ENCODE measurements at regions not wholly inside any gene's neighbourhood (a gene's known extent, or its start where the extent isn't known, plus 50 kb on each side); places are given as distances from the start of the nearest gene placed in this dataset.
A peak's percentile ranks its signal among the peaks of the same experiment; 100 is the strongest.

DNA sequence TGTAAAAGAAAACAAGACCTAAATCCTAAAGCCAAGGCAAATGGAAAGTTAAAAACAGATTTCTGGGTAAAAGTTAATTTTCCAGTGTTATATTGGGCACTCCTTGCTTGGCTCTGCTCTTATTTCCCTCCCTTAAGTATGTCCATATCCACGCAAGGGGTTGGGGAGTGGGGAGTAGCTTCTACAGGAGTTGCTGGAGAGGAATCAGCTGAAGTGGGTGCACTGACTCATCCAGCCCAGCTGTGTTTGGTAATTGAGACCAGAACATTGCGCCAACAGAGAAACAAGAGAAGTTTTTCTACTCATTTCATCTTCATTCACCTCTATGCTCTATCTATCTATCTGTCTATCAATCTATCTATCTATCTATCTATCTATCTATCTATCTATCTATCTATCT, 298.4 kb upstream of the PDGFD start:
- Histone ChIP-seq H3K36me3 (no peaks in the 10 kb centered on the region), H3K4me1 (no peaks in the 10 kb centered on the region), H3K4me3 (no peak overlapping the region), H3K27ac (no peak overlapping the region), H3K9me3 (no peaks in the 10 kb centered on the region), H3K27me3 (no peaks in the 10 kb centered on the region)
- TF ChIP-seq, protein P1, sequence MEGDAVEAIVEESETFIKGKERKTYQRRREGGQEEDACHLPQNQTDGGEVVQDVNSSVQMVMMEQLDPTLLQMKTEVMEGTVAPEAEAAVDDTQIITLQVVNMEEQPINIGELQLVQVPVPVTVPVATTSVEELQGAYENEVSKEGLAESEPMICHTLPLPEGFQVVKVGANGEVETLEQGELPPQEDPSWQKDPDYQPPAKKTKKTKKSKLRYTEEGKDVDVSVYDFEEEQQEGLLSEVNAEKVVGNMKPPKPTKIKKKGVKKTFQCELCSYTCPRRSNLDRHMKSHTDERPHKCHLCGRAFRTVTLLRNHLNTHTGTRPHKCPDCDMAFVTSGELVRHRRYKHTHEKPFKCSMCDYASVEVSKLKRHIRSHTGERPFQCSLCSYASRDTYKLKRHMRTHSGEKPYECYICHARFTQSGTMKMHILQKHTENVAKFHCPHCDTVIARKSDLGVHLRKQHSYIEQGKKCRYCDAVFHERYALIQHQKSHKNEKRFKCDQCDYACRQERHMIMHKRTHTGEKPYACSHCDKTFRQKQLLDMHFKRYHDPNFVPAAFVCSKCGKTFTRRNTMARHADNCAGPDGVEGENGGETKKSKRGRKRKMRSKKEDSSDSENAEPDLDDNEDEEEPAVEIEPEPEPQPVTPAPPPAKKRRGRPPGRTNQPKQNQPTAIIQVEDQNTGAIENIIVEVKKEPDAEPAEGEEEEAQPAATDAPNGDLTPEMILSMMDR (IDR thresholded peaks at IDR 0.05) = no peak
- ATAC-seq = peak; percentile 23
- no peak for DNase-seq
- intact Hi-C loops (cut with DNase I) = no loop called here

DNA sequence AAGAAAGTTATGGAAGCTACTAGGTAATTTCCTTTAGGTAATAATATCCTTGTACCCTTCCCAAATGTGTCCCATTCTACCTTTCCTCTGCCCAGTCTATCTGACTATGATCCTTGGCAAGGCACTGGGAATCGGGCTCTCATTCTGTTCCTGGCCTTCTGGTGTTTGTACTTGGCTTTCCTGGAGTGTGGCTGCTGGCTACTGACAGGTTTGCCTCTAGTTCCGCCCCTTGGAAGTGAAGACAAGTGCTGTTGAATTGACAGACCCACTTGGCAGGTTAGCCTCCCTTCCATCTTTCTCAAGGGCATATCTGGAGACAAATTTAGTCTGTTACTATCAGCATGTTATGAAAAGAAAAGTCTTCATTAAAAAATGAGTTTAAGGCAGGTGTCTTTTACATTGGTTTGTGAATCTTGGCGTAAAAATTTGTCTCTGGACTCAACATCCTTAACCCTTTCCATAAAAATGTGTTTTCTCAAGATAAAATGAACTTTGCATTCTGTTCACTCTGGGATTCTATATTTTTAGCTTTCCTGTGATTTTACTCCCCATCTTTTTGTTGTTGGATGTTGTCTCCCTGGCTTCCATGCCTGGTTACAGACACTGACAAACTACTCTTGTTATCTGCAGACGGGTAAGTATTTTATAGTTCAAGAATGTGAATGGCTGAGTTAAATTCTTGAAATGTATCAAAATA, 287.4 kb upstream of the PDGFD start:
- no peak for DNase-seq
- TF ChIP-seq, protein P1 (IDR thresholded peaks at IDR 0.05) = no peak
- Histone ChIP-seq H3K4me3 (no peak overlapping the region), H3K4me1 (no peaks in the 10 kb centered on the region), H3K9me3 (peaks cover 0 to 2% of the 10 kb centered on the region in 2 donors), H3K27ac (no peak overlapping the region), H3K36me3 (no peaks in the 10 kb centered on the region), H3K27me3 (no peaks in the 10 kb centered on the region)
- intact Hi-C loops (cut with DNase I) = no loop called here
- peak; percentile 48 for ATAC-seq

DNA sequence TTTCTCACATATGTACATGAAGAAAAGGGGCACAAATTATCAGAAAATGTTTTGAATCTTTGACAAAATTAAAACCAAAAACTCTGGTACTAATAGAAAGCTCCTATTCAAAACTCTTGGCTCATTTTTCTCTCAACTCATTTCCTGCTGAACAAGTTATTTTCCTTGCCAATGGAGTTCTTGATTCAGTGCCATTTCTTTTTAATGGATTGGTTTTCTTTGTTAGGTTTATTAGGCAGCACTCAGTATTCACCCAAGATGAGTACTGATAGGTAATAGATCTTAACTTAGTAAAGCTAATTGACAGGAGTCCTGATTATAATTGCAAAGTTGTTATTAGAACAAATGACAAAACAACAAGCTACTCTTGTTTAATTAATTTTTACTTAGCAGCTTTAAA, 279.4 kb upstream of the PDGFD start:
- DNase-seq (peak in 1 of 4 donors; percentile 7), ATAC-seq (no peak)
- TF ChIP-seq, protein P1 (IDR thresholded peaks at IDR 0.05) = no peak
- H3K27me3 ChIP-seq = no peaks in the 10 kb centered on the region
- H3K27ac ChIP-seq = no peak overlapping the region
- H3K36me3 ChIP-seq = no peaks in the 10 kb centered on the region
- no peaks in the 10 kb centered on the region for H3K9me3 ChIP-seq
- intact Hi-C loops (cut with DNase I) = no loop called here
- H3K4me3 ChIP-seq = no peak overlapping the region
- no peaks in the 10 kb centered on the region for H3K4me1 ChIP-seq

DNA sequence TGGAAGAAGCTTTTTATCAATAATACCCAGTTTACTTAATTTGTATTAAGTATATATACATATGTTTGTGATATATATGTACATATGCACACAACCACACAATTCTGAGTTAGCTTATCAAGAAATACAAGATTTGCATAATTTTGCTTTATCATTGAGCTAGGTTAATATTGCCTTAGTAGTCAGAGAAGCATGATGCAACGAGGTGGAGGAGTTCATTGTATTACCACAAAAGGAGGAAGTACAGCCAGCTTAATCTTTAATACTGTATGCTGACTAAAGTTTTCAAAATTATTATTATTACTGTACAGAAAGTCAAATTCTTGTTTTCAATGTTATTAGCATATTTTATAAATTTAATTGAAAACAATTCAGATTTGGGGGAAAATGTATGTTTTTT, 278.4 kb upstream of the PDGFD start:
- intact Hi-C loops (cut with DNase I) = no loop called here
- Histone ChIP-seq H3K4me1 (no peaks in the 10 kb centered on the region), H3K9me3 (no peaks in the 10 kb centered on the region), H3K27ac (no peak overlapping the region), H3K36me3 (no peaks in the 10 kb centered on the region), H3K4me3 (no peak overlapping the region), H3K27me3 (no peaks in the 10 kb centered on the region)
- TF ChIP-seq, protein P1 (IDR thresholded peaks at IDR 0.05) = no peak
- DNase-seq (no peak), ATAC-seq (peak; percentile 23)

DNA sequence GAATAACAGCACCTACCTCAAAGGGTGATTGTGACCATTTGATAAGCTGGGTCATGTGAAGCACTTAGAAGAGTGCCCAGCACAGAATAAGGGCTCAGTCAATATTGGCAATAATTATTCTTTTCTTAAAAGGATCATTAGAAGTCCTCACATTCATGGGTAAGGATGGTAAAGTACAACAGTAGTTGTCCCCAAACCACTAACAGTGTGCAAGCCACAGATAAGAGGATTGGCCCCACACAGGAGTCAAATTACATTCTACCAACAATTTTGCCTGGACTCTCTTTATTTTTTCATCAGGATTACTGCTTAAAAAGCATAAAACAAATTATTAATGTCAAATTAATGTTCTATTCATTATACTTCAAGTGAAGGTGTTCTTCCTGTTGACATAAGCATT, 271.5 kb upstream of the PDGFD start:
- H3K4me3 ChIP-seq = no peak overlapping the region
- H3K27me3 ChIP-seq = no peaks in the 10 kb centered on the region
- H3K9me3 ChIP-seq = no peaks in the 10 kb centered on the region
- DNase-seq = no peak
- H3K4me1 ChIP-seq = no peaks in the 10 kb centered on the region
- no peak for ATAC-seq
- TF ChIP-seq, protein P1 (IDR thresholded peaks at IDR 0.05) = no peak
- intact Hi-C loops (cut with DNase I) = no loop called here
- no peak overlapping the region for H3K27ac ChIP-seq
- no peaks in the 10 kb centered on the region for H3K36me3 ChIP-seq

Data from left lung (tissue), 4 donors.